ENCODE measurements at regions not wholly inside any gene's neighbourhood (a gene's known extent, or its start where the extent isn't known, plus 50 kb on each side); places are given as distances from the start of the nearest gene placed in this dataset.

DNA sequence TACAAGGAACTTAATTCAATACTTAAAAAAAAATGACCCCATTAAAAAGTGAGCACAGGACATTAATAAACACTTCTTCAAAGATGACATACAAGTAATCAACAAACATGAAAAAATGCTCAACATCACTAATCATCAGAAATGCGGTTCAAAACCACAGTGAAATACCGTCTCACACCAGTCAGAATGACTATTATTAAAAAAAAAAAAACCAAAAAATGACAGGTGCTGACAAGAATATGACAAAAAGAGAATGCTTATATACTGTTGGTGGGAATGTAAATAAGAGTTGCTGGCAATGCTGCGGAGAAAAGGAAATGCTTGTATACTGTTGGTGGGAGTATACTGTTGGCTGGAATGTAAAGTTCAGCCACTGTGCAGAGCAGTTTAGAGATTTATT is 358.3 kb upstream of the CBLB start:
- no peaks in the 10 kb centered on the region for H3K27me3 ChIP-seq (ENCODE audit: insufficient read depth)
- H3K9me3 ChIP-seq = no peaks in the 10 kb centered on the region; the same call in 1 of the 2 replicates
- 87% methylated on average over 3 of the region's 3 CpGs for WGBS (ENCODE audit: low lambda C conversion rate)
- no peak for DNase-seq
- ChIA-PET CTCF (no interaction called here), POLR2A (no interaction called here)
- no peak overlapping the region for H3K9ac ChIP-seq
- no peak overlapping the region for H2AFZ ChIP-seq (ENCODE audit: low read depth)
- TF ChIP-seq, protein P1, sequence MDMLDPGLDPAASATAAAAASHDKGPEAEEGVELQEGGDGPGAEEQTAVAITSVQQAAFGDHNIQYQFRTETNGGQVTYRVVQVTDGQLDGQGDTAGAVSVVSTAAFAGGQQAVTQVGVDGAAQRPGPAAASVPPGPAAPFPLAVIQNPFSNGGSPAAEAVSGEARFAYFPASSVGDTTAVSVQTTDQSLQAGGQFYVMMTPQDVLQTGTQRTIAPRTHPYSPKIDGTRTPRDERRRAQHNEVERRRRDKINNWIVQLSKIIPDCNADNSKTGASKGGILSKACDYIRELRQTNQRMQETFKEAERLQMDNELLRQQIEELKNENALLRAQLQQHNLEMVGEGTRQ (IDR thresholded peaks at IDR 0.05; ENCODE audit: borderline replicate concordance, low read depth, low read length) = no peak
- TF ChIP-seq, protein P2, sequence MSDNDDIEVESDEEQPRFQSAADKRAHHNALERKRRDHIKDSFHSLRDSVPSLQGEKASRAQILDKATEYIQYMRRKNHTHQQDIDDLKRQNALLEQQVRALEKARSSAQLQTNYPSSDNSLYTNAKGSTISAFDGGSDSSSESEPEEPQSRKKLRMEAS (IDR thresholded peaks at IDR 0.05; ENCODE audit: low read depth) = no peak
- no peak for TF ChIP-seq MEF2A (IDR thresholded peaks at IDR 0.05; ENCODE audit: borderline replicate concordance, low read depth)
- no peak for TF ChIP-seq CHD2 (IDR thresholded peaks at IDR 0.05; ENCODE audit: low read length, partially characterized antibody)
- TF ChIP-seq TEAD4 (IDR thresholded peaks at IDR 0.05; ENCODE audit: borderline replicate concordance, insufficient read depth) = no peak
- TF ChIP-seq YY1 (IDR thresholded peaks at IDR 0.05; ENCODE audit: low read depth) = no peak
- TF ChIP-seq, protein P3, sequence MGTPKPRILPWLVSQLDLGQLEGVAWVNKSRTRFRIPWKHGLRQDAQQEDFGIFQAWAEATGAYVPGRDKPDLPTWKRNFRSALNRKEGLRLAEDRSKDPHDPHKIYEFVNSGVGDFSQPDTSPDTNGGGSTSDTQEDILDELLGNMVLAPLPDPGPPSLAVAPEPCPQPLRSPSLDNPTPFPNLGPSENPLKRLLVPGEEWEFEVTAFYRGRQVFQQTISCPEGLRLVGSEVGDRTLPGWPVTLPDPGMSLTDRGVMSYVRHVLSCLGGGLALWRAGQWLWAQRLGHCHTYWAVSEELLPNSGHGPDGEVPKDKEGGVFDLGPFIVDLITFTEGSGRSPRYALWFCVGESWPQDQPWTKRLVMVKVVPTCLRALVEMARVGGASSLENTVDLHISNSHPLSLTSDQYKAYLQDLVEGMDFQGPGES (IDR thresholded peaks at IDR 0.05; ENCODE audit: low read depth, low read length) = no peak
- no peak for TF ChIP-seq SIN3A (IDR thresholded peaks at IDR 0.05; ENCODE audit: borderline replicate concordance, low read depth, low read length)
- TF ChIP-seq RXRA (IDR thresholded peaks at IDR 0.05; ENCODE audit: borderline replicate concordance, low read depth) = no peak
- no peak for TF ChIP-seq NFIC (IDR thresholded peaks at IDR 0.05; ENCODE audit: borderline replicate concordance)
- TF ChIP-seq JUND (IDR thresholded peaks at IDR 0.05) = no peak
- TF ChIP-seq, protein P4, sequence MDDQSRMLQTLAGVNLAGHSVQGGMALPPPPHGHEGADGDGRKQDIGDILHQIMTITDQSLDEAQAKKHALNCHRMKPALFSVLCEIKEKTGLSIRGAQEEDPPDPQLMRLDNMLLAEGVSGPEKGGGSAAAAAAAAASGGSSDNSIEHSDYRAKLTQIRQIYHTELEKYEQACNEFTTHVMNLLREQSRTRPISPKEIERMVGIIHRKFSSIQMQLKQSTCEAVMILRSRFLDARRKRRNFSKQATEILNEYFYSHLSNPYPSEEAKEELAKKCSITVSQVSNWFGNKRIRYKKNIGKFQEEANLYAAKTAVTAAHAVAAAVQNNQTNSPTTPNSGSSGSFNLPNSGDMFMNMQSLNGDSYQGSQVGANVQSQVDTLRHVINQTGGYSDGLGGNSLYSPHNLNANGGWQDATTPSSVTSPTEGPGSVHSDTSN (IDR thresholded peaks at IDR 0.05) = no peak
- TF ChIP-seq RFX5 (IDR thresholded peaks at IDR 0.05; ENCODE audit: low read length) = no peak
- TF ChIP-seq TAF1 (IDR thresholded peaks at IDR 0.05; ENCODE audit: borderline replicate concordance, low read depth, low read length) = no peak
- TF ChIP-seq, protein P5, sequence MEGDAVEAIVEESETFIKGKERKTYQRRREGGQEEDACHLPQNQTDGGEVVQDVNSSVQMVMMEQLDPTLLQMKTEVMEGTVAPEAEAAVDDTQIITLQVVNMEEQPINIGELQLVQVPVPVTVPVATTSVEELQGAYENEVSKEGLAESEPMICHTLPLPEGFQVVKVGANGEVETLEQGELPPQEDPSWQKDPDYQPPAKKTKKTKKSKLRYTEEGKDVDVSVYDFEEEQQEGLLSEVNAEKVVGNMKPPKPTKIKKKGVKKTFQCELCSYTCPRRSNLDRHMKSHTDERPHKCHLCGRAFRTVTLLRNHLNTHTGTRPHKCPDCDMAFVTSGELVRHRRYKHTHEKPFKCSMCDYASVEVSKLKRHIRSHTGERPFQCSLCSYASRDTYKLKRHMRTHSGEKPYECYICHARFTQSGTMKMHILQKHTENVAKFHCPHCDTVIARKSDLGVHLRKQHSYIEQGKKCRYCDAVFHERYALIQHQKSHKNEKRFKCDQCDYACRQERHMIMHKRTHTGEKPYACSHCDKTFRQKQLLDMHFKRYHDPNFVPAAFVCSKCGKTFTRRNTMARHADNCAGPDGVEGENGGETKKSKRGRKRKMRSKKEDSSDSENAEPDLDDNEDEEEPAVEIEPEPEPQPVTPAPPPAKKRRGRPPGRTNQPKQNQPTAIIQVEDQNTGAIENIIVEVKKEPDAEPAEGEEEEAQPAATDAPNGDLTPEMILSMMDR (IDR thresholded peaks at IDR 0.05) = no peak
- no peaks in the 10 kb centered on the region for H3K79me2 ChIP-seq (ENCODE audit: insufficient read depth)
- no peak overlapping the region for H3K4me3 ChIP-seq (ENCODE audit: low read depth in 2 of 2, low read length in 1 of 2)
- H4K20me1 ChIP-seq (ENCODE audit: insufficient read depth) = no peaks in the 10 kb centered on the region
- peaks cover 0 to 3% of the 10 kb centered on the region in 2 experiments for H3K36me3 ChIP-seq (replicated peaks in 1 of 2; ENCODE audit: control insufficient read depth in 1 of 2, insufficient read depth in 2 of 2, low read length in 1 of 2)
- peaks cover 0 to 5% of the 10 kb centered on the region in 2 experiments; a peak in 1 of 4 replicates for H3K4me1 ChIP-seq (ENCODE audit: control insufficient read depth in 1 of 2, insufficient read depth in 2 of 2, low read depth in 1 of 2, low read length in 1 of 2)
- H3K4me2 ChIP-seq = no peak overlapping the region
- H3K9me2 ChIP-seq = no peaks in the 10 kb centered on the region
- no peak overlapping the region for H3K27ac ChIP-seq (ENCODE audit: low read depth in 2 of 2, low read length in 1 of 2)
- H3F3A ChIP-seq (replicated peaks; ENCODE audit: insufficient read depth) = peaks cover 7% of the 10 kb centered on the region

Measured in SK-N-SH (cell line).